ENCODE measurements at regions not wholly inside any gene's neighbourhood (a gene's known extent, or its start where the extent isn't known, plus 50 kb on each side); places are given as distances from the start of the nearest gene placed in this dataset.

- no peak for DNase-seq (ENCODE audit: insufficient read length, low spot score)
- no peak for TF ChIP-seq POLR2A (IDR thresholded peaks at IDR 0.05; ENCODE audit: low read depth, low read length)
- FAIRE-seq: no peak
These were observed 380.3 kb upstream of the ACTBL2 start for GRCh38 chr5:57862942-57863341.

- DNase-seq (ENCODE audit: insufficient read length, low spot score) (no peak), FAIRE-seq (peak; percentile 60)
- TF ChIP-seq POLR2A (IDR thresholded peaks at IDR 0.05; ENCODE audit: low read depth, low read length): no peak
These were observed 379.9 kb upstream of the ACTBL2 start for GRCh38 chr5:57862471-57862911.

GRCh38 chr5:57859626-57860025 is 377.0 kb upstream of the ACTBL2 start:
- no peak for FAIRE-seq
- TF ChIP-seq POLR2A (IDR thresholded peaks at IDR 0.05; ENCODE audit: low read depth, low read length): no peak
- no peak for DNase-seq (ENCODE audit: insufficient read length, low spot score)

GRCh38 chr5:57858905-57859304 is 376.3 kb upstream of the ACTBL2 start:
- DNase-seq (ENCODE audit: insufficient read length, low spot score): no peak
- TF ChIP-seq POLR2A (IDR thresholded peaks at IDR 0.05; ENCODE audit: low read depth, low read length): no peak
- FAIRE-seq: no peak

- DNase-seq (ENCODE audit: insufficient read length, low spot score): no peak
- TF ChIP-seq POLR2A (IDR thresholded peaks at IDR 0.05; ENCODE audit: low read depth, low read length): no peak
- no peak for FAIRE-seq
These were observed 375.1 kb upstream of the ACTBL2 start for GRCh38 chr5:57857696-57858095.

GRCh38 chr5:57855831-57856230 is 373.2 kb upstream of the ACTBL2 start:
- DNase-seq (ENCODE audit: insufficient read length, low spot score) (no peak), FAIRE-seq (no peak)
- TF ChIP-seq POLR2A (IDR thresholded peaks at IDR 0.05; ENCODE audit: low read depth, low read length): no peak

- DNase-seq (ENCODE audit: insufficient read length, low spot score): no peak
- TF ChIP-seq POLR2A (IDR thresholded peaks at IDR 0.05; ENCODE audit: low read depth, low read length): no peak
These were observed 371.5 kb upstream of the ACTBL2 start for GRCh38 chr5:57853929-57854697.

GRCh38 chr5:57850109-57850508 is 367.5 kb upstream of the ACTBL2 start:
- FAIRE-seq (peak; percentile 48), DNase-seq (ENCODE audit: insufficient read length, low spot score) (no peak)
- TF ChIP-seq POLR2A (IDR thresholded peaks at IDR 0.05; ENCODE audit: low read depth, low read length): no peak

More at GRCh38 chr5:57853929-57854697, 371.5 kb upstream of the ACTBL2 start:
- FAIRE-seq: no peak

GRCh38 chr5:57845025-57845424 is 362.4 kb upstream of the ACTBL2 start:
- FAIRE-seq (no peak), DNase-seq (ENCODE audit: insufficient read length, low spot score) (no peak)
- no peak for TF ChIP-seq POLR2A (IDR thresholded peaks at IDR 0.05; ENCODE audit: low read depth, low read length)

- no peak for TF ChIP-seq POLR2A (IDR thresholded peaks at IDR 0.05; ENCODE audit: low read depth, low read length)
- DNase-seq (ENCODE audit: insufficient read length, low spot score) (no peak), FAIRE-seq (no peak)
These were observed 361.8 kb upstream of the ACTBL2 start for GRCh38 chr5:57844410-57844809.

GRCh38 chr5:57843059-57843367 is 360.4 kb upstream of the ACTBL2 start:
- FAIRE-seq: no peak
- TF ChIP-seq POLR2A (IDR thresholded peaks at IDR 0.05; ENCODE audit: low read depth, low read length): no peak
- no peak for DNase-seq (ENCODE audit: insufficient read length, low spot score)

- no peak for TF ChIP-seq POLR2A (IDR thresholded peaks at IDR 0.05; ENCODE audit: low read depth, low read length)
- FAIRE-seq: peak; percentile 36
- no peak for DNase-seq (ENCODE audit: insufficient read length, low spot score)
These were observed 359.9 kb upstream of the ACTBL2 start for GRCh38 chr5:57842364-57843058.

- DNase-seq (ENCODE audit: insufficient read length, low spot score) (no peak), FAIRE-seq (peak; percentile 98)
- no peak for TF ChIP-seq POLR2A (IDR thresholded peaks at IDR 0.05; ENCODE audit: low read depth, low read length)
These were observed 359.2 kb upstream of the ACTBL2 start for GRCh38 chr5:57841676-57842363.

- FAIRE-seq: no peak
- TF ChIP-seq POLR2A (IDR thresholded peaks at IDR 0.05; ENCODE audit: low read depth, low read length): no peak
- DNase-seq (ENCODE audit: insufficient read length, low spot score): no peak
These were observed 356.9 kb upstream of the ACTBL2 start for GRCh38 chr5:57839437-57840079.
